SK-N-SH (cell line): ENCODE measurements at regions not wholly inside any gene's neighbourhood (a gene's known extent, or its start where the extent isn't known, plus 50 kb on each side); places are given as distances from the start of the nearest gene placed in this dataset.

Source experiments
- CTCF ChIA-PET: fragments of 300-600, 350-600 bp; formaldehyde crosslinking; extraction: SDS; loops from one replicate; lab custom pipeline; 2021; lab: Yijun Ruan, JAX
- POLR2A ChIA-PET: fragments of 350-600 bp; sonication (Branson Sonifier 250); formaldehyde crosslinking; extraction: SDS; loops from one replicate; lab custom pipeline; 2020; ENCODE audit warnings: antibody characterized with exemption, inconsistent platforms; lab: Yijun Ruan, JAX
- DNase-seq: peaks from one replicate; pipeline ENCODE4 v3.0.0; 2012
- H2AFZ ChIP-seq: fragments of 200-600 bp; sonication (generic); 2 replicates; pipeline ENCODE4 v1.8.1; 2016; ENCODE audit warnings: antibody characterized with exemption, mild to moderate bottlenecking, low read depth
- H3F3A ChIP-seq: fragments of 200-600 bp; sonication (generic); replicated peaks from 2 replicates; pipeline ENCODE3; 2016; ENCODE audit warnings: antibody characterized with exemption, mild to moderate bottlenecking; ENCODE audit not compliant: insufficient read depth
- H3K27ac ChIP-seq, 2 experiments: fragments of 200-500 bp in 1 of 2; fragments of 200-600 bp in 1 of 2; sonication (Bioruptor generic) in 1 of 2; sonication (generic), shearing (Covaris generic) in 1 of 2; 2 replicates each; pipeline versions ENCODE4 v1.5.1 to v1.6.1; 2014 to 2016; ENCODE audit warnings: low read depth in 2 of 2, inconsistent platforms in 1 of 2, low read length in 1 of 2, mild to moderate bottlenecking in 1 of 2, mixed read lengths in 1 of 2
- H3K27me3 ChIP-seq: fragments of 200-600 bp; sonication (generic), shearing (Covaris generic); 2 replicates; pipeline ENCODE4 v1.6.1; 2016; ENCODE audit warnings: mixed run types; ENCODE audit not compliant: insufficient read depth
- H3K36me3 ChIP-seq, 2 experiments: fragments of 200-500 bp in 1 of 2; fragments of 200-600 bp in 1 of 2; sonication (Bioruptor generic) in 1 of 2; sonication (generic) in 1 of 2; replicated peaks in 1 of 2; 2 replicates each; pipeline versions ENCODE3 to v1.5.1; 2014 to 2016; ENCODE audit warnings: low read length in 1 of 2, mild to moderate bottlenecking in 1 of 2; ENCODE audit not compliant: insufficient read depth in 2 of 2, control insufficient read depth in 1 of 2
- H3K4me1 ChIP-seq, 2 experiments: fragments of 200-500 bp in 1 of 2; fragments of 200-600 bp in 1 of 2; sonication (Bioruptor generic) in 1 of 2; sonication (generic), shearing (Covaris generic) in 1 of 2; 2 replicates each; pipeline versions ENCODE4 v1.5.1 to v1.6.1; 2014 to 2016; ENCODE audit warnings: low read depth in 1 of 2, low read length in 1 of 2, mixed run types in 1 of 2; ENCODE audit not compliant: insufficient read depth in 2 of 2, control insufficient read depth in 1 of 2
- H3K4me2 ChIP-seq: fragments of 200-600 bp; sonication (generic), shearing (Covaris generic); 2 replicates; pipeline ENCODE4 v1.6.1; 2017; ENCODE audit warnings: mixed run types
- H3K4me3 ChIP-seq, 2 experiments: fragments of 200-500 bp in 1 of 2; fragments of 200-600 bp in 1 of 2; sonication (Bioruptor generic) in 1 of 2; sonication (generic), shearing (Covaris generic) in 1 of 2; 2 replicates each; pipeline versions ENCODE4 v1.5.1 to v1.8.1; 2014 to 2016; ENCODE audit warnings: low read depth in 2 of 2, inconsistent platforms in 1 of 2, low read length in 1 of 2, mild to moderate bottlenecking in 1 of 2, mixed read lengths in 1 of 2, moderate library complexity in 1 of 2
- H3K79me2 ChIP-seq: fragments of 200-600 bp; sonication (generic); 2 replicates; pipeline ENCODE4 v1.8.1; 2017; ENCODE audit warnings: mild to moderate bottlenecking; ENCODE audit not compliant: insufficient read depth
- H3K9ac ChIP-seq: fragments of 200-600 bp; sonication (generic); 2 replicates; pipeline ENCODE4 v1.6.1; 2017; ENCODE audit warnings: mixed run types
- H3K9me2 ChIP-seq: fragments of 200-600 bp; sonication (generic); 2 replicates; pipeline ENCODE4 v1.6.1; 2017; ENCODE audit warnings: mixed run types
- H3K9me3 ChIP-seq: fragments of 200-600 bp; sonication (generic); 2 replicates; pipeline ENCODE4 v1.6.1; 2017; ENCODE audit warnings: mixed run types, mild to moderate bottlenecking, moderate library complexity
- H4K20me1 ChIP-seq: fragments of 200-600 bp; sonication (generic); 2 replicates; pipeline ENCODE4 v1.6.1; 2017; ENCODE audit warnings: mild to moderate bottlenecking, mixed run types; ENCODE audit not compliant: insufficient read depth
- CHD2 ChIP-seq: fragments of 150-350 bp; IDR thresholded peaks from 2 replicates; pipeline ENCODE4 v1.6.1; 2018; ENCODE audit warnings: low read length; ENCODE audit not compliant: partially characterized antibody
- ELF1 ChIP-seq: IDR thresholded peaks from 2 replicates; pipeline ENCODE4 v1.4.0; 2012
- FOXJ3 ChIP-seq: sonication (generic); formaldehyde crosslinking; IDR thresholded peaks from 2 replicates; pipeline ENCODE4 v1.5.1; 2020; ENCODE audit warnings: mild to moderate bottlenecking, missing genetic modification reagents
- MAX ChIP-seq: IDR thresholded peaks from 2 replicates; pipeline ENCODE4 v1.4.0; 2012; ENCODE audit warnings: low read depth
- MEF2A ChIP-seq: IDR thresholded peaks from 2 replicates; pipeline ENCODE4 v1.4.0; 2012; ENCODE audit warnings: low read depth, borderline replicate concordance
- NFIC ChIP-seq: IDR thresholded peaks from 2 replicates; pipeline ENCODE4 v1.4.0; 2012; ENCODE audit warnings: borderline replicate concordance
- POLR2AphosphoS5 ChIP-seq: IDR thresholded peaks from 2 replicates; pipeline ENCODE4 v1.6.1; 2012; ENCODE audit warnings: low read depth, low read length
- RAD21 ChIP-seq: IDR thresholded peaks from 2 replicates; pipeline ENCODE4 v1.6.1; 2012; ENCODE audit warnings: mild to moderate bottlenecking, low read length
- RCOR1 ChIP-seq: fragments of 150-350 bp; IDR thresholded peaks from 2 replicates; pipeline ENCODE4 v1.6.1; 2017; ENCODE audit warnings: antibody characterized with exemption, low read length
- RFX5 ChIP-seq: IDR thresholded peaks from 2 replicates; pipeline ENCODE4 v1.6.1; 2012; ENCODE audit warnings: mild to moderate bottlenecking, improper control_type of control experiment, low read length
- SMC3 ChIP-seq: IDR thresholded peaks from 2 replicates; pipeline ENCODE4 v1.6.1; 2012; ENCODE audit warnings: low read depth, low read length, improper control_type of control experiment
- WGBS: methylation state at CpG from one replicate; pipeline ENCODE4 v1.1.6; 2017; ENCODE audit warnings: low lambda C conversion rate; 5-methylcytosine and 5-hydroxymethylcytosine counted together
- TF ChIP-seq, protein P1 (sequence below): fragments of 200-600 bp; sonication (generic); IDR thresholded peaks from 2 replicates; pipeline ENCODE4 v1.6.1; 2017; ENCODE audit warnings: antibody characterized with exemption, mild to moderate bottlenecking, moderate library complexity
- TF ChIP-seq, protein P2 (sequence below): fragments of 150-350 bp; IDR thresholded peaks from 2 replicates; pipeline ENCODE4 v1.6.1; 2016; ENCODE audit warnings: mild to moderate bottlenecking, low read depth, low read length

DNA sequence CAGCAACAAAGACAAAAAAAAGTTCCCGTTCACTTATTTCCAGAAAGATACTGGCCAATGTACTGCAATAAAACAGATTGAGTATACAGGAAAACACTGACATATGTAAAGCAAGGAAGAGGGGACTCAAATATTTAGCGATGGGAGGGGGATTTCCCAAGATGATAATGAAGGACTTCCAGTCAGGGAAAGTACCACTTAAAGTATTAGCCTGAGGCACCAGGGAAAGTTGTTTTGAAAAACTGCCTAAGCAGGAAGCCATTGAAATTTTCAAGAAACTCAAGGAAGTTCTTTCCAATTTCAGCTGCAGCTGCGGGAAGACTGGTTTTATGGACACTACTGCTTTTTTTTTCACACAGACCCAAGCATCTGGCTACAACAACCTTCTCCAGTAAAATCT lies 1007.4 kb upstream of the NOVA1 start (continued):
- TF ChIP-seq, protein P1, sequence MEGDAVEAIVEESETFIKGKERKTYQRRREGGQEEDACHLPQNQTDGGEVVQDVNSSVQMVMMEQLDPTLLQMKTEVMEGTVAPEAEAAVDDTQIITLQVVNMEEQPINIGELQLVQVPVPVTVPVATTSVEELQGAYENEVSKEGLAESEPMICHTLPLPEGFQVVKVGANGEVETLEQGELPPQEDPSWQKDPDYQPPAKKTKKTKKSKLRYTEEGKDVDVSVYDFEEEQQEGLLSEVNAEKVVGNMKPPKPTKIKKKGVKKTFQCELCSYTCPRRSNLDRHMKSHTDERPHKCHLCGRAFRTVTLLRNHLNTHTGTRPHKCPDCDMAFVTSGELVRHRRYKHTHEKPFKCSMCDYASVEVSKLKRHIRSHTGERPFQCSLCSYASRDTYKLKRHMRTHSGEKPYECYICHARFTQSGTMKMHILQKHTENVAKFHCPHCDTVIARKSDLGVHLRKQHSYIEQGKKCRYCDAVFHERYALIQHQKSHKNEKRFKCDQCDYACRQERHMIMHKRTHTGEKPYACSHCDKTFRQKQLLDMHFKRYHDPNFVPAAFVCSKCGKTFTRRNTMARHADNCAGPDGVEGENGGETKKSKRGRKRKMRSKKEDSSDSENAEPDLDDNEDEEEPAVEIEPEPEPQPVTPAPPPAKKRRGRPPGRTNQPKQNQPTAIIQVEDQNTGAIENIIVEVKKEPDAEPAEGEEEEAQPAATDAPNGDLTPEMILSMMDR: no peak

DNA sequence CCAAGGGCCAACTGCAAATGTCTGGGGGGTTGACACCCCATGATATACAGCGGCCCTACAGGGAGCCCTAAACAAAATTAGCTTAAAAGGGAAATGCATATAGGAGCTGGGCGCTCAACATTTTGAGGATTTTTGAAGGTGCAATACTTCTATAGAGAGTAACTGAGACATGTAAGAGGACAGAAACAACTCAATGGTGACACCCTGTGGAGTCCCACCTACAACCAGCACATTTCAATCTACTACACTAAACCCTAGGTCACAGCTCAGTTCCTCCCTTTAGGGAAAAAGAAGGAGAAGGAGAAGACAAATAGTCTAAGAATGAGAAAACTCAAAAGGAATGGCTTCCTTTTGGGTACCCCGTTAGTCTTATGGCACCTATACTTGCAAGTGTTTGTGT lies 1010.5 kb upstream of the NOVA1 start:
- no peak overlapping the region for H3K9ac ChIP-seq
- 25% methylated on average over 3 of the region's 3 CpGs for WGBS
- H3K4me3 ChIP-seq: no peak overlapping the region
- H3K9me2 ChIP-seq: 0 out of 2 replicates have a peak, but pooled peaks cover 4% of the 10 kb centered on the region
- no peaks in the 10 kb centered on the region for H3F3A ChIP-seq
- H3K27ac ChIP-seq: no peak overlapping the region
- H3K79me2 ChIP-seq: no peaks in the 10 kb centered on the region
- H2AFZ ChIP-seq: no peak overlapping the region
- POLR2A ChIA-PET: no interaction called here
- H3K9me3 ChIP-seq: no peaks in the 10 kb centered on the region
- no peaks in the 10 kb centered on the region for H3K27me3 ChIP-seq
- no peak overlapping the region for H3K4me2 ChIP-seq
- H4K20me1 ChIP-seq: no peaks in the 10 kb centered on the region
- no peak for DNase-seq
- H3K4me1 ChIP-seq: no peaks in the 10 kb centered on the region
- CTCF ChIA-PET: no interaction called here
- TF ChIP-seq MEF2A (no peak), NFIC (no peak), CHD2 (no peak), ELF1 (no peak), FOXJ3 (CRISPR knock-in tag) (no peak), POLR2AphosphoS5 (no peak), MAX (no peak)
- H3K36me3 ChIP-seq: no peaks in the 10 kb centered on the region

DNA sequence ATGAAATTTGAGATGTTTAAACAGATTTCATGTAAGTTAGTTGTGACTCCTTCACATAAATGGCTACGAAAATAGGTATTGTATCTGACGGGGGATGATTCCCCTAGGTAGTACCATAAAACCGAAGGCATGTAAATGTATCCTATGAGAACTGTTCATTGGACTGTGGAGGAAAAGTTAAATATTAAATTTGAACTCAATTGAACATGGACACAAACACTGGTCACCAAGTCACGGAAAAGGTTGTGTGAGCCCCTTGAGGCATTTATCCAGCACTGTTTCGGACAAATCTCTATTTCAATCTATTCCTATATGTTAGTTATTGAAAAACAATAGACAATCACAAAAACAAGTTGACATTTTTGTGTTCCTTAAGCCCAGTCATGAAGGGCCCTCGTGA lies 1014.3 kb upstream of the NOVA1 start:
- 33% methylated on average over 6 of the region's 6 CpGs for WGBS

More for the DNA sequence above, 1014.3 kb upstream of the NOVA1 start:
- no peak for DNase-seq
- ChIA-PET CTCF (no interaction called here), POLR2A (no interaction called here)
- Histone ChIP-seq H2AFZ (no peak overlapping the region), H3K4me2 (no peak overlapping the region), H3K79me2 (no peaks in the 10 kb centered on the region), H3K9me2 (0 out of 2 replicates have a peak, but pooled peaks cover 4% of the 10 kb centered on the region), H4K20me1 (no peaks in the 10 kb centered on the region), H3K4me3 (no peak overlapping the region), H3K9me3 (no peaks in the 10 kb centered on the region), H3K27ac (no peak overlapping the region), H3K36me3 (no peaks in the 10 kb centered on the region), H3K4me1 (no peaks in the 10 kb centered on the region), H3K9ac (no peak overlapping the region), H3F3A (no peaks in the 10 kb centered on the region), H3K27me3 (no peaks in the 10 kb centered on the region)
- TF ChIP-seq NFIC: no peak
- TF ChIP-seq, protein P2, sequence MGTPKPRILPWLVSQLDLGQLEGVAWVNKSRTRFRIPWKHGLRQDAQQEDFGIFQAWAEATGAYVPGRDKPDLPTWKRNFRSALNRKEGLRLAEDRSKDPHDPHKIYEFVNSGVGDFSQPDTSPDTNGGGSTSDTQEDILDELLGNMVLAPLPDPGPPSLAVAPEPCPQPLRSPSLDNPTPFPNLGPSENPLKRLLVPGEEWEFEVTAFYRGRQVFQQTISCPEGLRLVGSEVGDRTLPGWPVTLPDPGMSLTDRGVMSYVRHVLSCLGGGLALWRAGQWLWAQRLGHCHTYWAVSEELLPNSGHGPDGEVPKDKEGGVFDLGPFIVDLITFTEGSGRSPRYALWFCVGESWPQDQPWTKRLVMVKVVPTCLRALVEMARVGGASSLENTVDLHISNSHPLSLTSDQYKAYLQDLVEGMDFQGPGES: no peak
- TF ChIP-seq RAD21: no peak
- no peak for TF ChIP-seq SMC3
- TF ChIP-seq RFX5: no peak
- TF ChIP-seq RCOR1: no peak
